HG03175 (cell line): ENCODE measurements at regions not wholly inside any gene's neighbourhood (a gene's known extent, or its start where the extent isn't known, plus 50 kb on each side); places are given as distances from the start of the nearest gene placed in this dataset.

ENCODE experiments used
- ATAC-seq: cut with Tn5 transposase; IDR thresholded peaks from one replicate; pipeline ENCODE4 v1.9.1; 2021; ENCODE audit warnings: mild to moderate bottlenecking, moderate library complexity; ENCODE audit not compliant: unreplicated experiment

GRCh38 chr12:4056910-4057845 is 184.0 kb upstream of the PARP11 start:
- no peak for ATAC-seq

GRCh38 chr12:4054630-4055029 is 181.4 kb upstream of the PARP11 start:
- no peak for ATAC-seq

- ATAC-seq = no peak
Measured at GRCh38 chr12:4052691-4053090, 179.5 kb upstream of the PARP11 start.

GRCh38 chr12:4051596-4051995 is 178.4 kb upstream of the PARP11 start:
- ATAC-seq = no peak

- no peak for ATAC-seq
Measured at GRCh38 chr12:4050340-4050739, 177.1 kb upstream of the PARP11 start.

GRCh38 chr12:4049298-4050080 is 176.3 kb upstream of the PARP11 start:
- no peak for ATAC-seq

- ATAC-seq = no peak
Measured at GRCh38 chr12:4047421-4047820, 174.2 kb upstream of the PARP11 start.

GRCh38 chr12:4046495-4046840 is 173.3 kb upstream of the PARP11 start:
- no peak for ATAC-seq

GRCh38 chr12:4045786-4046494 is 172.7 kb upstream of the PARP11 start:
- ATAC-seq = no peak

- ATAC-seq = no peak
Measured at GRCh38 chr12:4044736-4045730, 171.8 kb upstream of the PARP11 start.

GRCh38 chr12:4044101-4044500 is 170.9 kb upstream of the PARP11 start:
- no peak for ATAC-seq

GRCh38 chr12:4041187-4041885 is 168.1 kb upstream of the PARP11 start:
- ATAC-seq = no peak

GRCh38 chr12:4039931-4040330 is 166.7 kb upstream of the PARP11 start:
- ATAC-seq = no peak

GRCh38 chr12:4037747-4038312 is 164.6 kb upstream of the PARP11 start:
- ATAC-seq = no peak

GRCh38 chr12:4036671-4037271 is 163.6 kb upstream of the PARP11 start:
- no peak for ATAC-seq

GRCh38 chr12:4034921-4035320 is 161.7 kb upstream of the PARP11 start:
- ATAC-seq = no peak

- ATAC-seq = no peak
Measured at GRCh38 chr12:4032924-4033615, 159.9 kb upstream of the PARP11 start.

GRCh38 chr12:4031703-4032291 is 158.6 kb upstream of the PARP11 start:
- no peak for ATAC-seq
